Fibroblast of lung (primary cell): ENCODE measurements at regions not wholly inside any gene's neighbourhood (a gene's known extent, or its start where the extent isn't known, plus 50 kb on each side); places are given as distances from the start of the nearest gene placed in this dataset.

ENCODE experiments used
- DNase-seq, 2 donors: peaks; one replicate each; pipeline versions ENCODE4 v3.0.0 to v3.0.0-alpha.2; 2010; ENCODE audit warnings: low read depth in 2 of 2
- H2AFZ ChIP-seq: 2 replicates; pipeline ENCODE4 v1.5.1; 2012; ENCODE audit warnings: low read length, control low read depth, inconsistent platforms
- H3K27ac ChIP-seq: 2 replicates; pipeline ENCODE4 v1.5.1; 2011; ENCODE audit warnings: low read length, control low read depth; ENCODE audit not compliant: insufficient read depth
- H3K27me3 ChIP-seq: 2 replicates; pipeline ENCODE4 v1.5.1; 2011; ENCODE audit warnings: mild to moderate bottlenecking, low read length; ENCODE audit not compliant: control insufficient read depth, insufficient read depth
- H3K36me3 ChIP-seq: 2 replicates; pipeline ENCODE4 v1.5.1; 2011; ENCODE audit warnings: low read length; ENCODE audit not compliant: control insufficient read depth, insufficient read depth
- H3K4me1 ChIP-seq: 2 replicates; pipeline ENCODE4 v1.5.1; 2011; ENCODE audit warnings: low read length; ENCODE audit not compliant: control insufficient read depth, insufficient read depth; ENCODE audit errors: extremely low read depth
- H3K4me2 ChIP-seq: 2 replicates; pipeline ENCODE4 v1.5.1; 2011; ENCODE audit warnings: low read length, control low read depth; ENCODE audit not compliant: insufficient read depth; ENCODE audit errors: extremely low read depth
- H3K4me3 ChIP-seq, 4 experiments: fragments of 200-600 bp in 1 of 4; sonication (generic) in 1 of 4; replicated peaks in 1 of 4; 2 replicates each; pipeline ENCODE4 v1.5.1; 2011 to 2016; ENCODE audit warnings: low read length in 4 of 4, low read depth in 3 of 4, mild to moderate bottlenecking in 3 of 4, control low read depth in 2 of 4, inconsistent platforms in 1 of 4, mixed read lengths in 1 of 4; ENCODE audit not compliant: insufficient read depth in 1 of 4; ENCODE audit errors: control extremely low read depth in 1 of 4
- H3K79me2 ChIP-seq: 2 replicates; pipeline ENCODE4 v1.5.1; 2012; ENCODE audit warnings: mild to moderate bottlenecking, low read length, inconsistent platforms; ENCODE audit not compliant: control insufficient read depth, insufficient read depth
- H3K9ac ChIP-seq: 2 replicates; pipeline ENCODE4 v1.5.1; 2011; ENCODE audit warnings: mild to moderate bottlenecking, low read length, control low read depth; ENCODE audit not compliant: insufficient read depth
- H3K9me3 ChIP-seq: 2 replicates; pipeline ENCODE4 v1.5.1; 2012; ENCODE audit warnings: low read depth, low read length; ENCODE audit not compliant: control insufficient read depth, insufficient read depth
- H4K20me1 ChIP-seq: 2 replicates; pipeline ENCODE4 v1.5.1; 2011; ENCODE audit warnings: low read length; ENCODE audit not compliant: control insufficient read depth, insufficient read depth; ENCODE audit errors: extremely low read depth
- CTCF ChIP-seq, 2 donors: IDR thresholded peaks in 1 of 2; conservative IDR thresholded peaks in 1 of 2; 1 replicate in 1 of 2; 2 replicates in 1 of 2; pipeline ENCODE4 v1.5.1; 2011 to 2012; ENCODE audit warnings: low read length in 2 of 2, control low read depth in 1 of 2, inconsistent platforms in 1 of 2, low read depth in 1 of 2, mild to moderate bottlenecking in 1 of 2
- EZH2 ChIP-seq: IDR thresholded peaks from 2 replicates; pipeline ENCODE4 v1.5.1; 2012; ENCODE audit warnings: low read length, control low read depth, mild to moderate bottlenecking; ENCODE audit errors: missing control alignments

GRCh38 chr6:166057431-166057830, 110.2 kb downstream of the TBXT start:
- no peaks in the 10 kb centered on the region for H3K9me3 ChIP-seq
- H4K20me1 ChIP-seq = no peaks in the 10 kb centered on the region
- H3K36me3 ChIP-seq = no peaks in the 10 kb centered on the region
- DNase-seq = peak in 1 of 2 donors; percentile 26
- no peaks in the 10 kb centered on the region for H3K79me2 ChIP-seq
- no peak overlapping the region for H3K4me2 ChIP-seq
- no peak overlapping the region for H3K4me3 ChIP-seq
- no peaks in the 10 kb centered on the region for H3K27me3 ChIP-seq
- H2AFZ ChIP-seq = no peak overlapping the region
- TF ChIP-seq CTCF (conservative IDR thresholded peaks at IDR 0.05 in 1 of 2, IDR thresholded peaks at IDR 0.05 in 1 of 2; ENCODE audit: low read depth in 1 of 2, low read length in 2 of 2) (no peak), EZH2 (no peak)
- no peak overlapping the region for H3K27ac ChIP-seq
- H3K4me1 ChIP-seq = no peaks in the 10 kb centered on the region
- H3K9ac ChIP-seq = no peak overlapping the region

- Histone ChIP-seq H3K4me3 (no peak overlapping the region), H3K79me2 (no peaks in the 10 kb centered on the region), H3K9me3 (no peaks in the 10 kb centered on the region), H3K4me1 (no peaks in the 10 kb centered on the region), H3K4me2 (no peak overlapping the region), H3K36me3 (no peaks in the 10 kb centered on the region), H3K27me3 (no peaks in the 10 kb centered on the region), H3K9ac (no peak overlapping the region), H2AFZ (no peak overlapping the region), H3K27ac (no peak overlapping the region), H4K20me1 (no peaks in the 10 kb centered on the region)
- DNase-seq = peak; percentile 18 to 84
- TF ChIP-seq EZH2 = no peak
- no peak for TF ChIP-seq CTCF (conservative IDR thresholded peaks at IDR 0.05 in 1 of 2, IDR thresholded peaks at IDR 0.05 in 1 of 2; ENCODE audit: low read depth in 1 of 2, low read length in 2 of 2)
These were observed 111.0 kb downstream of the TBXT start for GRCh38 chr6:166056637-166057036.

GRCh38 chr6:166055801-166056200, 111.8 kb downstream of the TBXT start:
- DNase-seq = no peak
- H3K9me3 ChIP-seq = no peaks in the 10 kb centered on the region
- H3K36me3 ChIP-seq = no peaks in the 10 kb centered on the region
- H3K9ac ChIP-seq = no peak overlapping the region
- H3K27me3 ChIP-seq = no peaks in the 10 kb centered on the region
- no peaks in the 10 kb centered on the region for H4K20me1 ChIP-seq
- no peak for TF ChIP-seq CTCF (conservative IDR thresholded peaks at IDR 0.05 in 1 of 2, IDR thresholded peaks at IDR 0.05 in 1 of 2; ENCODE audit: low read depth in 1 of 2, low read length in 2 of 2)
- no peak for TF ChIP-seq EZH2
- H3K79me2 ChIP-seq = no peaks in the 10 kb centered on the region
- no peak overlapping the region for H3K4me2 ChIP-seq
- no peaks in the 10 kb centered on the region for H3K4me1 ChIP-seq
- no peak overlapping the region for H2AFZ ChIP-seq
- no peak overlapping the region for H3K4me3 ChIP-seq
- H3K27ac ChIP-seq = no peak overlapping the region
